Activated CD8-positive, alpha-beta memory T cell treated with anti-CD3 and anti-CD28 coated beads for 24 hours (primary cell): ENCODE measurements at regions not wholly inside any gene's neighbourhood (a gene's known extent, or its start where the extent isn't known, plus 50 kb on each side); places are given as distances from the start of the nearest gene placed in this dataset.

ENCODE experiments used
- DNase-seq: peaks from one replicate; pipeline ENCODE4 v3.0.0-alpha.2; 2020

GRCh38 chr7:46173476-46174195, 252.6 kb upstream of the IGFBP3 start:
- DNase-seq = no peak

GRCh38 chr7:46170792-46171191, 249.7 kb upstream of the IGFBP3 start:
- DNase-seq = no peak

- DNase-seq = no peak
These were observed 248.9 kb upstream of the IGFBP3 start for GRCh38 chr7:46170021-46170420.

GRCh38 chr7:46169384-46169755, 248.3 kb upstream of the IGFBP3 start:
- DNase-seq = no peak

- no peak for DNase-seq
These were observed 247.8 kb upstream of the IGFBP3 start for GRCh38 chr7:46168671-46169383.

- no peak for DNase-seq
These were observed 247.2 kb upstream of the IGFBP3 start for GRCh38 chr7:46168231-46168630.

- DNase-seq = no peak
These were observed 244.2 kb upstream of the IGFBP3 start for GRCh38 chr7:46165276-46165675.

GRCh38 chr7:46164629-46165028, 243.6 kb upstream of the IGFBP3 start:
- DNase-seq = no peak

GRCh38 chr7:46163246-46163645, 242.2 kb upstream of the IGFBP3 start:
- DNase-seq = no peak

GRCh38 chr7:46162609-46163008, 241.5 kb upstream of the IGFBP3 start:
- no peak for DNase-seq

GRCh38 chr7:46160861-46161260, 239.8 kb upstream of the IGFBP3 start:
- no peak for DNase-seq

- no peak for DNase-seq
These were observed 236.9 kb upstream of the IGFBP3 start for GRCh38 chr7:46157931-46158330.

- no peak for DNase-seq
These were observed 236.3 kb upstream of the IGFBP3 start for GRCh38 chr7:46157404-46157803.

- no peak for DNase-seq
These were observed 235.8 kb upstream of the IGFBP3 start for GRCh38 chr7:46156853-46157252.

- DNase-seq = no peak
These were observed 235.0 kb upstream of the IGFBP3 start for GRCh38 chr7:46156086-46156485.

- no peak for DNase-seq
These were observed 234.3 kb upstream of the IGFBP3 start for GRCh38 chr7:46155367-46155766.

GRCh38 chr7:46153951-46154787, 233.1 kb upstream of the IGFBP3 start:
- no peak for DNase-seq

- no peak for DNase-seq
These were observed 232.5 kb upstream of the IGFBP3 start for GRCh38 chr7:46153583-46153950.

- no peak for DNase-seq
These were observed 231.6 kb upstream of the IGFBP3 start for GRCh38 chr7:46152696-46153095.

GRCh38 chr7:46150721-46151120, 229.6 kb upstream of the IGFBP3 start:
- DNase-seq = no peak

- no peak for DNase-seq
These were observed 229.1 kb upstream of the IGFBP3 start for GRCh38 chr7:46150202-46150601.

GRCh38 chr7:46147871-46148270, 226.8 kb upstream of the IGFBP3 start:
- DNase-seq = no peak

- DNase-seq = no peak
These were observed 225.6 kb upstream of the IGFBP3 start for GRCh38 chr7:46146454-46147255.
